OCI-LY3 (cell line): ENCODE measurements at regions not wholly inside any gene's neighbourhood (a gene's known extent, or its start where the extent isn't known, plus 50 kb on each side); places are given as distances from the start of the nearest gene placed in this dataset.

Experiments
- H2AFZ ChIP-seq: fragments of 200-600, 300-600 bp; shearing (Covaris generic); 2 replicates; pipeline ENCODE4 v1.6.0; 2014; ENCODE audit warnings: antibody characterized with exemption, low read depth, low read length
- H3K27ac ChIP-seq: fragments of 200-600, 300-600 bp; sonication (generic); 2 replicates; pipeline ENCODE4 v1.5.1; 2014; ENCODE audit warnings: mild to moderate bottlenecking, low read length, moderate library complexity, mixed read lengths
- H3K27me3 ChIP-seq: fragments of 200-600, 300-600 bp; sonication (generic); 2 replicates; pipeline ENCODE4 v1.6.1; 2014; ENCODE audit warnings: low read depth, low read length, mixed read lengths
- H3K36me3 ChIP-seq: fragments of 200-600, 300-600 bp; sonication (generic); replicated peaks from 2 replicates; pipeline ENCODE3; 2014; ENCODE audit warnings: low read depth, low read length, mixed read lengths
- H3K4me1 ChIP-seq: fragments of 300-600, 200-600 bp; sonication (generic); 2 replicates; pipeline ENCODE4 v1.6.1; 2014; ENCODE audit warnings: low read length, mixed read lengths
- H3K4me2 ChIP-seq: fragments of 200-600, 300-600 bp; sonication (generic); 2 replicates; pipeline ENCODE4 v1.6.1; 2014; ENCODE audit warnings: low read length, mixed read lengths
- H3K4me3 ChIP-seq: fragments of 300-600, 200-600 bp; sonication (generic); 2 replicates; pipeline ENCODE4 v1.5.1; 2014; ENCODE audit warnings: antibody characterized with exemption, mild to moderate bottlenecking, low read length, moderate library complexity
- H3K79me2 ChIP-seq: fragments of 300-600, 200-600 bp; shearing (Covaris generic); 2 replicates; pipeline ENCODE4 v1.6.1; 2014; ENCODE audit warnings: mild to moderate bottlenecking, low read length, mixed read lengths
- H3K9ac ChIP-seq: fragments of 300-600, 200-600 bp; shearing (Covaris generic); 2 replicates; pipeline ENCODE4 v1.6.0; 2014; ENCODE audit warnings: mild to moderate bottlenecking, low read length, moderate library complexity
- H3K9me3 ChIP-seq: fragments of 200-600, 300-600 bp; shearing (Covaris generic); 2 replicates; pipeline ENCODE4 v1.6.1; 2014; ENCODE audit warnings: low read length, mixed read lengths; ENCODE audit not compliant: insufficient read depth
- H4K20me1 ChIP-seq: fragments of 200-600, 300-600 bp; sonication (generic); 2 replicates; pipeline ENCODE4 v1.6.1; 2016; ENCODE audit warnings: low read length, mixed read lengths; ENCODE audit not compliant: insufficient read depth
- CTCF ChIP-seq: fragments of 200-600, 300-600 bp; sonication (generic); IDR thresholded peaks from 2 replicates; pipeline ENCODE4 v1.5.1; 2014; ENCODE audit warnings: antibody characterized with exemption, low read length, low read depth
- EZH2phosphoT487 ChIP-seq: fragments of 200-600 bp; shearing (Covaris generic); IDR thresholded peaks from 2 replicates; pipeline ENCODE4 v1.6.1; 2018; ENCODE audit warnings: antibody characterized with exemption, mixed run types, low read depth

GRCh38 chr13:50522506-50522905 is 321.0 kb downstream of the DLEU7 start:
- Histone ChIP-seq H3K4me2 (no peak overlapping the region), H3K4me3 (no peak overlapping the region), H2AFZ (no peak overlapping the region), H3K4me1 (peaks cover 12% of the 10 kb centered on the region), H3K9me3 (no peaks in the 10 kb centered on the region), H3K36me3 (no peaks in the 10 kb centered on the region), H3K9ac (no peak overlapping the region), H3K27ac (no peak overlapping the region), H3K79me2 (no peaks in the 10 kb centered on the region), H3K27me3 (peaks cover 20% of the 10 kb centered on the region), H4K20me1 (no peaks in the 10 kb centered on the region)
- no peak for TF ChIP-seq CTCF
- TF ChIP-seq EZH2phosphoT487: no peak

- no peaks in the 10 kb centered on the region for H4K20me1 ChIP-seq
- H3K4me1 ChIP-seq: peaks cover 20% of the 10 kb centered on the region
- H3K4me3 ChIP-seq: no peak overlapping the region
- TF ChIP-seq EZH2phosphoT487: no peak
- TF ChIP-seq CTCF: no peak
- no peaks in the 10 kb centered on the region for H3K79me2 ChIP-seq
- H3K27ac ChIP-seq: no peak overlapping the region
- H3K9me3 ChIP-seq: no peaks in the 10 kb centered on the region
- no peak overlapping the region for H2AFZ ChIP-seq
- peaks cover 20% of the 10 kb centered on the region for H3K27me3 ChIP-seq
- H3K9ac ChIP-seq: no peak overlapping the region
- H3K4me2 ChIP-seq: no peak overlapping the region
- no peaks in the 10 kb centered on the region for H3K36me3 ChIP-seq
These were observed 320.2 kb downstream of the DLEU7 start for GRCh38 chr13:50523307-50523706.

- no peak overlapping the region for H3K9ac ChIP-seq
- H4K20me1 ChIP-seq: no peaks in the 10 kb centered on the region
- H3K79me2 ChIP-seq: no peaks in the 10 kb centered on the region
- no peaks in the 10 kb centered on the region for H3K36me3 ChIP-seq
- peaks cover 32% of the 10 kb centered on the region for H3K4me1 ChIP-seq
- H3K27me3 ChIP-seq: peaks cover 20% of the 10 kb centered on the region
- no peak overlapping the region for H3K4me2 ChIP-seq
- no peak overlapping the region for H3K4me3 ChIP-seq
- no peaks in the 10 kb centered on the region for H3K9me3 ChIP-seq
- no peak overlapping the region for H2AFZ ChIP-seq
- TF ChIP-seq EZH2phosphoT487 (no peak), CTCF (no peak)
- H3K27ac ChIP-seq: no peak overlapping the region
These were observed 318.9 kb downstream of the DLEU7 start for GRCh38 chr13:50524560-50524959.

- peaks cover 44% of the 10 kb centered on the region for H3K4me1 ChIP-seq
- no peaks in the 10 kb centered on the region for H3K79me2 ChIP-seq
- no peak overlapping the region for H2AFZ ChIP-seq
- no peaks in the 10 kb centered on the region for H4K20me1 ChIP-seq
- H3K36me3 ChIP-seq: no peaks in the 10 kb centered on the region
- TF ChIP-seq CTCF: no peak
- no peak for TF ChIP-seq EZH2phosphoT487
- no peaks in the 10 kb centered on the region for H3K9me3 ChIP-seq
- no peak overlapping the region for H3K9ac ChIP-seq
- H3K27me3 ChIP-seq: peaks cover 16% of the 10 kb centered on the region
- peak overlapping the region; percentile 57 for H3K4me2 ChIP-seq
- no peak overlapping the region for H3K27ac ChIP-seq
- no peak overlapping the region for H3K4me3 ChIP-seq
These were observed 316.8 kb downstream of the DLEU7 start for GRCh38 chr13:50526661-50527071.
